ENCODE measurements at regions not wholly inside any gene's neighbourhood (a gene's known extent, or its start where the extent isn't known, plus 50 kb on each side); places are given as distances from the start of the nearest gene placed in this dataset.

- TF ChIP-seq CTCF (optimal IDR thresholded peaks at IDR 0.05 in 1 of 3, IDR thresholded peaks at IDR 0.05 in 1 of 3, conservative IDR thresholded peaks at IDR 0.05 in 1 of 3; ENCODE audit: extremely low read depth in 1 of 3, insufficient read depth in 2 of 3, low read length in 3 of 3) (no peak), EZH2 (IDR thresholded peaks at IDR 0.05; ENCODE audit: low read length) (no peak)
Measured at GRCh38 chr16:6356911-6357310, 975.7 kb upstream of the RBFOX1 start.

All from keratinocyte (primary cell).